WTC11 (cell line): ENCODE measurements at regions not wholly inside any gene's neighbourhood (a gene's known extent, or its start where the extent isn't known, plus 50 kb on each side); places are given as distances from the start of the nearest gene placed in this dataset.

ENCODE experiments used
- ATAC-seq: fragments of 200-7000 bp; cut with Tn5 transposase; 2 replicates; pipeline ENCODE4 v1.10.0; 2021; ENCODE audit warnings: mild to moderate bottlenecking, moderate library complexity
- CTCF ChIA-PET: fragments of 300-600 bp; sonication (Branson Sonifier 250); formaldehyde crosslinking; loops from one replicate; lab custom pipeline; 2021; ENCODE audit warnings: antibody characterized with exemption; lab: Charles Lee
- POLR2A ChIA-PET: fragments of 350-600 bp; sonication (Branson Sonifier 250); formaldehyde crosslinking; loops from one replicate; lab custom pipeline; 2021; ENCODE audit warnings: antibody characterized with exemption; lab: Charles Lee
- DNase-seq: peaks from one replicate; pipeline ENCODE4 v3.0.0; 2021; ENCODE audit warnings: low spot score
- H3K27ac Mint-ChIP-seq: 2 replicates; pipeline ENCODE4 v1.8.0; 2021; ENCODE audit warnings: mixed read lengths
- H3K27me3 Mint-ChIP-seq: 2 replicates; pipeline ENCODE4 v1.8.0; 2021; ENCODE audit warnings: low read depth, mild to moderate bottlenecking, moderate library complexity, mixed read lengths
- H3K36me3 Mint-ChIP-seq: 2 replicates; pipeline ENCODE4 v1.8.0; 2021; ENCODE audit warnings: mixed read lengths
- H3K4me1 Mint-ChIP-seq: 2 replicates; pipeline ENCODE4 v1.8.0; 2022; ENCODE audit warnings: mixed read lengths
- H3K4me3 Mint-ChIP-seq: 2 replicates; pipeline ENCODE4 v1.8.0; 2021; ENCODE audit warnings: mild to moderate bottlenecking, moderate library complexity, mixed read lengths
- H3K9me3 Mint-ChIP-seq: 2 replicates; pipeline ENCODE4 v1.8.0; 2021; ENCODE audit warnings: mixed read lengths
- AR ChIP-seq: fragments of 250-450 bp; sonication (Bioruptor Pico); IDR thresholded peaks from 2 replicates; pipeline ENCODE4 v1.9.0; 2021; ENCODE audit warnings: mild to moderate bottlenecking
- CREB1 ChIP-seq: sonication (generic); formaldehyde crosslinking; IDR thresholded peaks from 2 replicates; pipeline ENCODE4 v1.8.0; 2023; ENCODE audit warnings: mild to moderate bottlenecking, missing genetic modification reagents
- E2F1 ChIP-seq: sonication (generic); formaldehyde crosslinking; IDR thresholded peaks from 2 replicates; pipeline ENCODE4 v1.8.0; 2022; ENCODE audit warnings: mild to moderate bottlenecking, missing genetic modification reagents
- ESRRA ChIP-seq: sonication (generic); formaldehyde crosslinking; IDR thresholded peaks from 2 replicates; pipeline ENCODE4 v1.8.1; 2022; ENCODE audit warnings: mild to moderate bottlenecking, missing genetic modification reagents, borderline replicate concordance
- IRF1 ChIP-seq: sonication (generic); formaldehyde crosslinking; IDR thresholded peaks from 2 replicates; pipeline ENCODE4 v1.8.0; 2023; ENCODE audit warnings: missing genetic modification reagents
- IRF2 ChIP-seq: sonication (generic); formaldehyde crosslinking; IDR thresholded peaks from 2 replicates; pipeline ENCODE4 v1.8.0; 2022; ENCODE audit warnings: low read depth, missing genetic modification reagents, borderline replicate concordance
- OVOL2 ChIP-seq: fragments of 250-450 bp; sonication (Bioruptor Pico); IDR thresholded peaks from 2 replicates; pipeline ENCODE4 v1.9.0; 2021; ENCODE audit warnings: mild to moderate bottlenecking, borderline replicate concordance
- PRDM15 ChIP-seq: sonication (generic); formaldehyde crosslinking; IDR thresholded peaks from 2 replicates; pipeline ENCODE4 v1.8.0; 2022; ENCODE audit warnings: missing genetic modification reagents
- TCF7 ChIP-seq: sonication (generic); formaldehyde crosslinking; IDR thresholded peaks from 2 replicates; pipeline ENCODE4 v1.8.0; 2022; ENCODE audit warnings: mild to moderate bottlenecking, low read depth, missing genetic modification reagents, moderate library complexity
- TP53 ChIP-seq: sonication (generic); formaldehyde crosslinking; IDR thresholded peaks from 2 replicates; pipeline ENCODE4 v1.8.1; 2023; ENCODE audit warnings: mild to moderate bottlenecking, missing genetic modification reagents
- USF2 ChIP-seq: sonication (generic); formaldehyde crosslinking; IDR thresholded peaks from 2 replicates; pipeline ENCODE4 v1.8.1; 2023; ENCODE audit warnings: mild to moderate bottlenecking, missing genetic modification reagents, moderate library complexity
- ZMAT4 ChIP-seq: fragments of 250-450 bp; sonication (Bioruptor Pico); IDR thresholded peaks from 2 replicates; pipeline ENCODE4 v1.9.0; 2021; ENCODE audit warnings: mild to moderate bottlenecking

GRCh38 chr3:158958873-158959272 lies 157.0 kb downstream of the MFSD1 start (continued):
- TF ChIP-seq AR (CRISPR knock-in tag): no peak

- ChIA-PET POLR2A (no interaction called here), CTCF (interaction anchor here (0.6 to 1.0 kb wide), 2 partner anchors 71 to 234 kb away, joined by 3 to 4 read pairs; no protein-coding TSS in a partner anchor)
- peaks cover 3% of the 10 kb centered on the region; the same call in 1 of the 2 replicates for H3K36me3 Mint-ChIP-seq
- peaks cover 24% of the 10 kb centered on the region for H3K9me3 Mint-ChIP-seq
- H3K27me3 Mint-ChIP-seq: peaks cover 4% of the 10 kb centered on the region; the same call in 1 of the 2 replicates
- no peak overlapping the region; the same call in 1 of the 2 replicates for H3K4me3 Mint-ChIP-seq
- peak; percentile 86 for ATAC-seq
- no peak for DNase-seq
- peak overlapping the region; percentile 94 for H3K27ac Mint-ChIP-seq
- TF ChIP-seq ESRRA (CRISPR knock-in tag) (no peak), TCF7 (no peak), PRDM15 (no peak), CREB1 (CRISPR knock-in tag) (no peak), OVOL2 (CRISPR knock-in tag) (no peak), TP53 (CRISPR knock-in tag) (no peak), IRF1 (no peak)
- peaks cover 31% of the 10 kb centered on the region for H3K4me1 Mint-ChIP-seq
Observed at GRCh38 chr3:158961471-158961870, 159.6 kb downstream of the MFSD1 start.

- CTCF ChIA-PET: interaction anchor here (0.6 to 1.0 kb wide), 2 partner anchors 71 to 234 kb away, joined by 3 to 4 read pairs; no protein-coding TSS in a partner anchor
Observed at GRCh38 chr3:158961911-158962310, 160.1 kb downstream of the MFSD1 start.

More at GRCh38 chr3:158961911-158962310, 160.1 kb downstream of the MFSD1 start:
- peak overlapping the region; percentile 65 for H3K27ac Mint-ChIP-seq
- ATAC-seq (peak; percentile 66), DNase-seq (no peak)
- H3K9me3 Mint-ChIP-seq: peaks cover 24% of the 10 kb centered on the region
- peaks cover 4% of the 10 kb centered on the region; the same call in 1 of the 2 replicates for H3K27me3 Mint-ChIP-seq
- H3K4me1 Mint-ChIP-seq: peaks cover 31% of the 10 kb centered on the region
- H3K36me3 Mint-ChIP-seq: peaks cover 3% of the 10 kb centered on the region; the same call in 1 of the 2 replicates
- no peak overlapping the region for H3K4me3 Mint-ChIP-seq
- POLR2A ChIA-PET: no interaction called here
- TF ChIP-seq USF2 (peak; percentile 44; the same call in 1 of the 2 replicates), E2F1 (CRISPR knock-in tag) (no peak), ZMAT4 (no peak), IRF2 (CRISPR knock-in tag) (no peak)
- TF ChIP-seq, all 79 proteins: peak for 1
